ENCODE measurements at regions not wholly inside any gene's neighbourhood (a gene's known extent, or its start where the extent isn't known, plus 50 kb on each side); places are given as distances from the start of the nearest gene placed in this dataset.

GRCh38 chr4:131302108-131302507, 1847.0 kb upstream of the PCDH10 start:
- TF ChIP-seq POLR2AphosphoS5 (IDR thresholded peaks at IDR 0.05; ENCODE audit: borderline replicate concordance, low read depth, low read length) (no peak), EZH2 (IDR thresholded peaks at IDR 0.05) (no peak)

Data from SK-N-MC (cell line).